IPS-15b (cell line): ENCODE measurements at regions not wholly inside any gene's neighbourhood (a gene's known extent, or its start where the extent isn't known, plus 50 kb on each side); places are given as distances from the start of the nearest gene placed in this dataset.
"Not testable (repeated sequence)": the region's sequence is repeated elsewhere in the genome, so short reads cannot be mapped to it uniquely, and the experiment has no call there.

Source experiments
- H3K27me3 ChIP-seq: one replicate; pipeline ENCODE4 v1.6.1; 2013; ENCODE audit warnings: low read length; ENCODE audit not compliant: control insufficient read depth, insufficient read depth
- H3K36me3 ChIP-seq: one replicate; pipeline ENCODE4 v1.6.1; 2013; ENCODE audit warnings: low read length; ENCODE audit not compliant: control insufficient read depth, insufficient read depth
- H3K4me1 ChIP-seq: one replicate; pipeline ENCODE4 v1.6.1; 2013; ENCODE audit warnings: mild to moderate bottlenecking, low read length; ENCODE audit not compliant: control insufficient read depth, insufficient read depth
- H3K4me3 ChIP-seq: one replicate; pipeline ENCODE4 v1.5.1; 2013; ENCODE audit warnings: low read depth, low read length
- H3K9ac ChIP-seq: one replicate; pipeline ENCODE4 v1.6.1; 2013; ENCODE audit warnings: low read depth, mild to moderate bottlenecking, low read length
- H3K9me3 ChIP-seq: one replicate; pipeline ENCODE4 v1.6.1; 2013; ENCODE audit warnings: mild to moderate bottlenecking, low read length; ENCODE audit not compliant: control insufficient read depth, insufficient read depth

GRCh38 chr12:131632652-131633023 is 78.3 kb upstream of the SFSWAP start:
- H3K4me1 ChIP-seq, H3K9ac ChIP-seq, H3K36me3 ChIP-seq, H3K9me3 ChIP-seq, H3K27me3 ChIP-seq, H3K4me3 ChIP-seq: not testable (repeated sequence)

- H3K36me3 ChIP-seq, H3K27me3 ChIP-seq, H3K9me3 ChIP-seq, H3K9ac ChIP-seq, H3K4me1 ChIP-seq, H3K4me3 ChIP-seq: not testable (repeated sequence)
These were observed 77.3 kb upstream of the SFSWAP start for GRCh38 chr12:131633610-131634009.

- no peak overlapping the region for H3K9ac ChIP-seq
- H3K4me3 ChIP-seq, result no peak overlapping the region
- no peaks in the 10 kb centered on the region for H3K27me3 ChIP-seq
- no peaks in the 10 kb centered on the region for H3K36me3 ChIP-seq
- peaks cover 6% of the 10 kb centered on the region for H3K4me1 ChIP-seq
- H3K9me3 ChIP-seq, result no peaks in the 10 kb centered on the region
These were observed 76.9 kb upstream of the SFSWAP start for GRCh38 chr12:131634037-131634436.

- H3K4me3 ChIP-seq, H3K36me3 ChIP-seq, H3K9ac ChIP-seq, H3K9me3 ChIP-seq, H3K27me3 ChIP-seq, H3K4me1 ChIP-seq: not testable (repeated sequence)
These were observed 75.9 kb upstream of the SFSWAP start for GRCh38 chr12:131635012-131635411.

GRCh38 chr12:131635491-131636122 is 75.3 kb upstream of the SFSWAP start:
- Histone ChIP-seq H3K27me3 (no peaks in the 10 kb centered on the region), H3K4me1 (peaks cover 6% of the 10 kb centered on the region), H3K4me3 (no peak overlapping the region), H3K9me3 (no peaks in the 10 kb centered on the region), H3K36me3 (no peaks in the 10 kb centered on the region), H3K9ac (no peak overlapping the region)

- no peaks in the 10 kb centered on the region for H3K27me3 ChIP-seq
- peaks cover 6% of the 10 kb centered on the region for H3K4me1 ChIP-seq
- H3K4me3 ChIP-seq, result no peak overlapping the region
- H3K36me3 ChIP-seq, result no peaks in the 10 kb centered on the region
- no peak overlapping the region for H3K9ac ChIP-seq
- H3K9me3 ChIP-seq, result no peaks in the 10 kb centered on the region
These were observed 74.6 kb upstream of the SFSWAP start for GRCh38 chr12:131636266-131636665.

GRCh38 chr12:131636940-131637750 is 73.7 kb upstream of the SFSWAP start:
- no peaks in the 10 kb centered on the region for H3K9me3 ChIP-seq
- no peak overlapping the region for H3K9ac ChIP-seq
- H3K27me3 ChIP-seq, result peaks cover 2% of the 10 kb centered on the region
- peaks cover 6% of the 10 kb centered on the region for H3K4me1 ChIP-seq
- no peak overlapping the region for H3K4me3 ChIP-seq
- no peaks in the 10 kb centered on the region for H3K36me3 ChIP-seq

- peaks cover 2% of the 10 kb centered on the region for H3K4me1 ChIP-seq
- H3K36me3 ChIP-seq, result no peaks in the 10 kb centered on the region
- no peak overlapping the region for H3K9ac ChIP-seq
- no peaks in the 10 kb centered on the region for H3K9me3 ChIP-seq
- H3K27me3 ChIP-seq, result peaks cover 2% of the 10 kb centered on the region
- H3K4me3 ChIP-seq, result no peak overlapping the region
These were observed 72.9 kb upstream of the SFSWAP start for GRCh38 chr12:131637986-131638385.

GRCh38 chr12:131639270-131639940 is 71.5 kb upstream of the SFSWAP start:
- Histone ChIP-seq H3K27me3 (peaks cover 2% of the 10 kb centered on the region), H3K36me3 (no peaks in the 10 kb centered on the region), H3K4me1 (peaks cover 5% of the 10 kb centered on the region), H3K4me3 (no peak overlapping the region), H3K9ac (no peak overlapping the region), H3K9me3 (no peaks in the 10 kb centered on the region)

GRCh38 chr12:131640525-131640924 is 70.4 kb upstream of the SFSWAP start:
- Histone ChIP-seq H3K4me3 (no peak overlapping the region), H3K4me1 (peaks cover 8% of the 10 kb centered on the region), H3K9me3 (no peaks in the 10 kb centered on the region), H3K36me3 (no peaks in the 10 kb centered on the region), H3K9ac (no peak overlapping the region), H3K27me3 (peaks cover 2% of the 10 kb centered on the region)

GRCh38 chr12:131641315-131641714 is 69.6 kb upstream of the SFSWAP start:
- H3K4me3 ChIP-seq, result no peak overlapping the region
- peaks cover 2% of the 10 kb centered on the region for H3K27me3 ChIP-seq

GRCh38 chr12:131642101-131642540 is 68.8 kb upstream of the SFSWAP start:
- H3K27me3 ChIP-seq, result peaks cover 2% of the 10 kb centered on the region
- H3K9ac ChIP-seq, result no peak overlapping the region
- H3K4me3 ChIP-seq, result no peak overlapping the region
- peaks cover 8% of the 10 kb centered on the region for H3K4me1 ChIP-seq
- no peaks in the 10 kb centered on the region for H3K36me3 ChIP-seq
- no peaks in the 10 kb centered on the region for H3K9me3 ChIP-seq

More at GRCh38 chr12:131641315-131641714, 69.6 kb upstream of the SFSWAP start:
- peaks cover 8% of the 10 kb centered on the region for H3K4me1 ChIP-seq
- no peaks in the 10 kb centered on the region for H3K36me3 ChIP-seq
- H3K9ac ChIP-seq, result no peak overlapping the region
- no peaks in the 10 kb centered on the region for H3K9me3 ChIP-seq
